HK-2 (cell line): ENCODE measurements at regions not wholly inside any gene's neighbourhood (a gene's known extent, or its start where the extent isn't known, plus 50 kb on each side); places are given as distances from the start of the nearest gene placed in this dataset.
"Not testable (repeated sequence)": the region's sequence is repeated elsewhere in the genome, so short reads cannot be mapped to it uniquely, and the experiment has no call there.

ENCODE experiments used
- DNase-seq: peaks from one replicate; pipeline ENCODE4 v3.0.0-alpha.2; 2018; ENCODE audit not compliant: unreplicated experiment

- no peak for DNase-seq
Observed at GRCh38 chrX:19172741-19173140, 50.5 kb upstream of the ADGRG2 start.

GRCh38 chrX:19174401-19175025 lies 52.2 kb upstream of the ADGRG2 start:
- DNase-seq: peak; percentile 26

- DNase-seq: no peak
Observed at GRCh38 chrX:19176901-19177630, 54.8 kb upstream of the ADGRG2 start.

- DNase-seq: no peak
Observed at GRCh38 chrX:19177721-19178120, 55.5 kb upstream of the ADGRG2 start.

- no peak for DNase-seq
Observed at GRCh38 chrX:19178402-19178801, 56.1 kb upstream of the ADGRG2 start.

- DNase-seq: no peak
Observed at GRCh38 chrX:19179389-19179788, 57.1 kb upstream of the ADGRG2 start.

GRCh38 chrX:19181345-19181744 lies 59.1 kb upstream of the ADGRG2 start:
- DNase-seq: no peak

GRCh38 chrX:19182785-19183184 lies 60.5 kb upstream of the ADGRG2 start:
- DNase-seq: no peak

GRCh38 chrX:19183761-19184477 lies 61.7 kb upstream of the ADGRG2 start:
- DNase-seq: no peak

- DNase-seq: no peak
Observed at GRCh38 chrX:19188566-19188965, 66.3 kb upstream of the ADGRG2 start.

- no peak for DNase-seq
Observed at GRCh38 chrX:19190902-19191301, 68.6 kb upstream of the ADGRG2 start.

- DNase-seq: no peak
Observed at GRCh38 chrX:19193565-19193964, 71.3 kb upstream of the ADGRG2 start.

- no peak for DNase-seq
Observed at GRCh38 chrX:19194285-19195242, 72.3 kb upstream of the ADGRG2 start.

- DNase-seq: no peak
Observed at GRCh38 chrX:19195243-19195610, 73.0 kb upstream of the ADGRG2 start.

GRCh38 chrX:19198473-19198872 lies 76.2 kb upstream of the ADGRG2 start:
- no peak for DNase-seq

- DNase-seq: no peak
Observed at GRCh38 chrX:19202171-19202570, 79.9 kb upstream of the ADGRG2 start.

- no peak for DNase-seq
Observed at GRCh38 chrX:19204636-19205035, 82.4 kb upstream of the ADGRG2 start.

GRCh38 chrX:19212037-19212436 lies 89.8 kb upstream of the ADGRG2 start:
- no peak for DNase-seq

- no peak for DNase-seq
Observed at GRCh38 chrX:19213610-19214152, 91.4 kb upstream of the ADGRG2 start.

GRCh38 chrX:19214311-19214710 lies 92.0 kb upstream of the ADGRG2 start:
- no peak for DNase-seq

GRCh38 chrX:19225909-19226308 lies 103.6 kb upstream of the ADGRG2 start:
- no peak for DNase-seq

GRCh38 chrX:19229896-19230295 lies 107.6 kb upstream of the ADGRG2 start:
- DNase-seq: not testable (repeated sequence)
